Cardiac fibroblast (primary cell): ENCODE measurements at regions not wholly inside any gene's neighbourhood (a gene's known extent, or its start where the extent isn't known, plus 50 kb on each side); places are given as distances from the start of the nearest gene placed in this dataset.

Experiments
- DNase-seq, 2 donors: peaks; one replicate each; pipeline versions ENCODE4 v3.0.0 to v3.0.0-alpha.2; 2010; ENCODE audit warnings: low read depth in 2 of 2
- H3K4me3 ChIP-seq, 2 donors: replicated peaks in 1 of 2; 1 replicate in 1 of 2; 2 replicates in 1 of 2; pipeline ENCODE4 v1.5.1; 2011; ENCODE audit warnings: low read depth in 2 of 2, low read length in 2 of 2, mild to moderate bottlenecking in 2 of 2, moderate library complexity in 1 of 2
- CTCF ChIP-seq: IDR thresholded peaks from one replicate; pipeline ENCODE4 v1.5.1; 2011; ENCODE audit warnings: low read depth, mild to moderate bottlenecking, low read length, inconsistent platforms

DNA sequence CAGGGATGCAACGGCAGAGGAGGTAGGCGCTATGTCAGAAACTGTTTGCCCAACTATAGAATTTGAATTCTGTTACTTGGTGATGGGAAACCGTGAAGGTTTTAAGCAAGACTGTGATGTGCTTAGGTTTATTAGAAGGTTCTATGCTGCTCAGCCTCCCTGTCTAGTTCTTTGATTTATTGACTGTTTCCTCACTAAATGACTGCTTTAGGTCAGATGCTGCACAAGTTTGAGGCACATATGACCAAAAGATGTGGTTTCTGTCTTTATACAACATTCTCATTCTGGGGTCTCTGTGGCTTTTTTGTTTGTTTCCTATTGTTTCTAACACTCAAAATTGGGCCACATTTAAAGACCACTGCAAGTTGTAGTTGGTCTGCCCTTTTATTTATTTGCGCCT lies 323.0 kb upstream of the OBI1 start:
- DNase-seq: no peak
- H3K4me3 ChIP-seq: no peak overlapping the region
- TF ChIP-seq CTCF: no peak

DNA sequence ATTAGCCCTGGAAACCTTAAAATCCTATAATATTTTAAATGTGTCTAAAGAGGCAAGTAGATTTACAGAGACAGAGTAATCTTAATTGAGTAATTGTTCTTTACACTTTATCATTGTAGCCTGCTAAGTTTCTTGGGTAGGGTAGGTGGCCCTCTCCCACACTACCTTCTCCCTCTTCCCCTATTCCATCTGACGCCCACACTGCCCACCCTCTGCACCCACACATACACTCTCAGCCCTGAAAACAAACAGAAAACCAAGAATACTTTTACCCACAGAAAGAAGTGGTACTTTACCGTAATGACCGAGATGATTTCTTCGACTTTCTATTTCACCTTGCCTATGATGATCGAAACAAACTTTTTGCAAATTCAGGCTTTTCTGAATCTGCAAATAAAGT lies 320.4 kb upstream of the OBI1 start:
- no peak for DNase-seq
- TF ChIP-seq CTCF: no peak
- H3K4me3 ChIP-seq: no peak overlapping the region

DNA sequence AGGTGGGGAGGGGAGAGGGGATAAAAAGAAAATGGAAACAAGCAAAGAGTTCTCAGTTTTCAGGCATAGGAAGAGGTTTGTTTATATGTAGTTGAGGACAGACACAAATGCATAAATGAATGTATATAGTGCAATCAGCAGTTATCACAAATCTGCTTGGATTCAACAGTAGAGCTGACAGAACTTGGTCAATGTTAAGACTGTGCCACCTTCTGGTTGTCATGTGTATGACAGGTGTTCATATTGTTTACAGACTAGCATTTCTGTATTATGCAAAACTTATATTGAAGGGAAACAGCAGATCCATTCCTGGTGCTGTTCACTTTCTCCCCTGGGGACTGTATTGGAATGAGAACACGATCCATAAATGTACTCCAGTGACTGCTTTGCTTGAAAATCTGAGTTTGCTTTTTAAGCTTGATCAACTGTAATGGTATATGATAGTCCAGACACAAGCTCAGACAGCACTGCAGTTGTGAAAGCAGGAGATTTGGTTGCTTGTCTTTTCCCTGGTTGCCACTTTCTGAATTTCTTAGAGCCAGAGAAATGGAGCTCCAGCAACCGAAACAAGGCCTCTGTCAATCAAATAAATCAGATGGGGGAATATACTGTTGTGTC lies 319.5 kb upstream of the OBI1 start:
- peak; percentile 66 for TF ChIP-seq CTCF
- DNase-seq: peak; percentile 77 to 81

GRCh38 chr13:78977311-78977710 lies 318.4 kb upstream of the OBI1 start:
- no peak overlapping the region for H3K4me3 ChIP-seq
- peak in 1 of 2 donors; percentile 0 for DNase-seq
- TF ChIP-seq CTCF: no peak

More for the DNA sequence above, 319.5 kb upstream of the OBI1 start:
- no peak overlapping the region for H3K4me3 ChIP-seq

DNA sequence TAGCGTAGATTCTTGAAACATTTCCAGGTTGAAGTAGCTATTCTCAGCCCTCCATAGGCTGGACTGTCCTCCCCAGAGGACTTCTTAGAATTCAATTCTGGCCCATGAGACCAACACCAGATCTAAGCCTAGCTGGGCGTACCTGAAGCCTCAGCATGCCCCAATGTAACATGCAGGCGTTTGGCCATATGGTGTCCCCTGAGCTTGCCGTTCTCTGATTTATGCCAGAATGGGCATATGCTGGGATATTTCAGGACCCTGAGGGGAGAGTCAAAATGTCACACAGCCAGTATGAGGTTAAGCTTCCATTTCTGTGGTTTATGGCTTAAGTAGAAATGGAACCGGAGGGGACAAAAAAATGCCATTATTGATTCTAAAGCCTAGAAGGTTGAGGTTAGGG lies 317.7 kb upstream of the OBI1 start:
- TF ChIP-seq CTCF: no peak

DNA sequence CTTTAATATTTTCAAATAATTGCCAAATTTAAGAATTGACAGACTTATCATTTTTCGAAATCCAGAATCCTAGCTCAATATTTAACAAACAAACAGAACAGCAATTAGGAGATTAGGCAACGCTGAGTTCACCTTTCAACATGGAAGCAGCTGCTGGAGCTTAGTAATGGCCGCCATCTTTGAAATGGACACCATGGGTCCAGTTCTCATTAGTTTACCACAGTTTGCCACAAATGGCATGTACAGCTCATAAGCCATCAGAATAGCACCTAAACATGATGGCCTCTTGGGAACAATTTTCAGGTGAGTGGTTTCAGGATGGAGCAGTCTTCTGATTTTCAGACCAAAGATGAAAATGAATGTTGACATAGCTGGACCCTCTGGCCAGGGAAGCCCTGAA lies 313.6 kb upstream of the OBI1 start:
- no peak for DNase-seq
- TF ChIP-seq CTCF: no peak
- no peak overlapping the region for H3K4me3 ChIP-seq

More for the DNA sequence above, 317.7 kb upstream of the OBI1 start:
- H3K4me3 ChIP-seq: no peak overlapping the region
- DNase-seq: no peak
